Adrenal gland (tissue), 9 donors: ENCODE measurements at regions not wholly inside any gene's neighbourhood (a gene's known extent, or its start where the extent isn't known, plus 50 kb on each side); places are given as distances from the start of the nearest gene placed in this dataset.

ENCODE experiments used
- DNase-seq, 7 donors: peaks; one replicate each; pipeline ENCODE4 v3.0.0-alpha.2; 2019 to 2020
- H3K27ac ChIP-seq, 5 donors: fragments of 200-600 bp; sonication (generic) in 4 of 5; 1 replicate in 3 of 5; 2 replicates in 2 of 5; pipeline versions ENCODE4 v1.5.1 to v1.8.0; 2016 to 2020; ENCODE audit warnings: mild to moderate bottlenecking in 1 of 5
- H3K27me3 ChIP-seq: fragments of 200-600 bp; 2 replicates; pipeline ENCODE4 v1.8.0; 2021
- H3K36me3 ChIP-seq, 2 donors: fragments of 200-600 bp; replicated peaks in 1 of 2; 1 replicate in 1 of 2; 2 replicates in 1 of 2; pipeline versions ENCODE4 v1.5.1 to v1.8.0; 2018 to 2022
- H3K4me1 ChIP-seq, 2 donors: fragments of 200-600 bp; replicated peaks in 1 of 2; 1 replicate in 1 of 2; 2 replicates in 1 of 2; pipeline versions ENCODE4 v1.5.1 to v1.8.0; 2018 to 2021
- H3K4me3 ChIP-seq, 4 donors: fragments of 200-600 bp; sonication (generic) in 3 of 4; one replicate each; pipeline ENCODE4 v1.5.1; 2016 to 2018
- H3K9me3 ChIP-seq, 3 donors: fragments of 200-600 bp; sonication (generic) in 1 of 3; replicated peaks in 1 of 3; 1 replicate in 2 of 3; 2 replicates in 1 of 3; pipeline versions ENCODE4 v1.5.1 to v1.8.0; 2016 to 2021
- POLR2A ChIP-seq, 2 donors: fragments of 450-650 bp; IDR thresholded peaks; one replicate each; pipeline ENCODE4 v1.6.1; 2017; ENCODE audit warnings: antibody characterized with exemption in 2 of 2, mild to moderate bottlenecking in 2 of 2, moderate library complexity in 1 of 2
- WGBS, 4 donors: extraction: QIAGEN DNeasy Blood & Tissue Kit in 2 of 4; methylation state at CpG; one replicate each; pipeline versions ENCODE4 v1.1.5 to v1.1.7; 2013 to 2017; 5-methylcytosine and 5-hydroxymethylcytosine counted together
- intact Hi-C, 2 donors: fragments of 100-400 bp; cut with DNase I; formaldehyde crosslinking; loops; one replicate each; pipeline versions ENCODE4 v1.14.1 to v1.15.0; 2022 to 2023
- TF ChIP-seq, protein P1 (sequence below), 6 experiments: fragments of 450-650 bp in 4 of 6; fragments of 200-600 bp in 2 of 6; sonication (generic) in 1 of 6; IDR thresholded peaks; 1 replicate in 5 of 6; 2 replicates in 1 of 6; pipeline versions ENCODE4 v1.5.1 to v1.8.0; 2016 to 2021; ENCODE audit warnings: antibody characterized with exemption in 6 of 6, mild to moderate bottlenecking in 2 of 6, moderate library complexity in 1 of 6
- donor health status: healthy with polysubstance abuse.
- donor health status: Bipolar disorder and iron deficiency.
- donor health status: DM: yes; HTN: yes; CAD: no.
- donor health status: DM: no; HTN: no; CAD: no.
- donor health status: DM: no; HTN: no; CAD: no.

DNA sequence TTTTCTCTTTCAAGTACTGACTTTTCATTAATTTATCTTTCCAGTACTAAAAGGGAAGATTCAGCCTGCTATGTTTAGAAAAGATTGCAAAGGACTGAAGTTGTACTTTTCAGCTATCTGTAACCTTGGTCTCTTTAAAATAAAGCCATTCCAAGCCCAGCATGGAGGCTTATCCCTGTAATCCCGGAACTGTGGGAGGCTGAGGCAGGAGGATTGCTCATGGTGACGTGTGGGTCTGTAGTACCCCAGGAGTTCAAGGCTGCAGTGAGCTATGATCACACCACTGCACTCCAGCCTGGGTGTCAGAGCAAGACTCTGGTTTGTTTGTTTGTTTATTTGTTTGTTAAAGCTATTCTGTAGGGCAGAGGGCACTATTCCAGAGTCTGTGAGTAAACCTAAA, 50.6 kb upstream of the TMEM170B start:
- H3K27me3 ChIP-seq: no peaks in the 10 kb centered on the region
- no peaks in the 10 kb centered on the region for H3K9me3 ChIP-seq
- TF ChIP-seq, protein P1, sequence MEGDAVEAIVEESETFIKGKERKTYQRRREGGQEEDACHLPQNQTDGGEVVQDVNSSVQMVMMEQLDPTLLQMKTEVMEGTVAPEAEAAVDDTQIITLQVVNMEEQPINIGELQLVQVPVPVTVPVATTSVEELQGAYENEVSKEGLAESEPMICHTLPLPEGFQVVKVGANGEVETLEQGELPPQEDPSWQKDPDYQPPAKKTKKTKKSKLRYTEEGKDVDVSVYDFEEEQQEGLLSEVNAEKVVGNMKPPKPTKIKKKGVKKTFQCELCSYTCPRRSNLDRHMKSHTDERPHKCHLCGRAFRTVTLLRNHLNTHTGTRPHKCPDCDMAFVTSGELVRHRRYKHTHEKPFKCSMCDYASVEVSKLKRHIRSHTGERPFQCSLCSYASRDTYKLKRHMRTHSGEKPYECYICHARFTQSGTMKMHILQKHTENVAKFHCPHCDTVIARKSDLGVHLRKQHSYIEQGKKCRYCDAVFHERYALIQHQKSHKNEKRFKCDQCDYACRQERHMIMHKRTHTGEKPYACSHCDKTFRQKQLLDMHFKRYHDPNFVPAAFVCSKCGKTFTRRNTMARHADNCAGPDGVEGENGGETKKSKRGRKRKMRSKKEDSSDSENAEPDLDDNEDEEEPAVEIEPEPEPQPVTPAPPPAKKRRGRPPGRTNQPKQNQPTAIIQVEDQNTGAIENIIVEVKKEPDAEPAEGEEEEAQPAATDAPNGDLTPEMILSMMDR (IDR thresholded peaks at IDR 0.05): no peak
- TF ChIP-seq POLR2A (IDR thresholded peaks at IDR 0.05): no peak
- H3K4me3 ChIP-seq: no peak overlapping the region
- intact Hi-C loops: no loop called here
- H3K4me1 ChIP-seq: no peaks in the 10 kb centered on the region
- H3K27ac ChIP-seq: peak overlapping the region in 1 of 5 donors; percentile 50
- H3K36me3 ChIP-seq: no peaks in the 10 kb centered on the region
- WGBS, 4 donors: 42 to 64% (median 55%) methylated on average over 2 of the region's 2 CpGs
- DNase-seq: peak in 5 of 7 donors; percentile 35 to 53 (median 42)

GRCh38 chr6:11486486-11486885, 51.1 kb upstream of the TMEM170B start:
- Histone ChIP-seq H3K4me1 (no peaks in the 10 kb centered on the region), H3K9me3 (no peaks in the 10 kb centered on the region), H3K36me3 (no peaks in the 10 kb centered on the region), H3K27me3 (no peaks in the 10 kb centered on the region), H3K27ac (no peak overlapping the region), H3K4me3 (no peak overlapping the region)
- TF ChIP-seq POLR2A (IDR thresholded peaks at IDR 0.05): no peak
- TF ChIP-seq, protein P1 (IDR thresholded peaks at IDR 0.05): no peak
- intact Hi-C loops: no loop called here
- peak in 1 of 7 donors; percentile 5 for DNase-seq
- WGBS, 4 donors: 64 to 82% (median 77%) methylated on average over 7 of the region's 7 CpGs

DNA sequence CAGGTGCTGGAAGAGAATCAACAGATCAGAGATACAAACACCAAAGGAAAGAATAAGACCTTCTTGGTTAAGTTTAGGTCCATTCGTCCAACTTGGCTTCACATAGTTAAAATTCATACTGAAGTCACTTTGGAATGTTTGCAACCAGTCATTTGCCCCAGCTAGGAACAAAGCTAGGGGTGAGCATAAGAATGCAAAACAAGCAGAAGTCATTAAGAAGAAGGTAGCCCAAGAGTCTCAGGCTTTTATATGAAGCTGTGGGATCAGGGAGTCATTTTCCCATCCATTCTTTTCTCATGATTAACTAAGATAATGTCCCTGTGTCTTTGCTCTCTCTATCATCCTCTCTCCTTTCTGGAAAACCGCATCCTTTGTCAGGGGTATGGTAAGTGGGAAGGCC, 51.5 kb upstream of the TMEM170B start:
- intact Hi-C loops: no loop called here
- no peaks in the 10 kb centered on the region for H3K27me3 ChIP-seq
- H3K4me3 ChIP-seq: no peak overlapping the region
- TF ChIP-seq POLR2A (IDR thresholded peaks at IDR 0.05): no peak
- TF ChIP-seq, protein P1 (IDR thresholded peaks at IDR 0.05): no peak
- no peaks in the 10 kb centered on the region for H3K36me3 ChIP-seq
- DNase-seq: no peak
- H3K4me1 ChIP-seq: no peaks in the 10 kb centered on the region
- H3K27ac ChIP-seq: no peak overlapping the region
- 85 to 96% (median 91%) methylated on average over 2 of the region's 2 CpGs for WGBS, 4 donors
- H3K9me3 ChIP-seq: no peaks in the 10 kb centered on the region

GRCh38 chr6:11485271-11485670, 52.3 kb upstream of the TMEM170B start:
- no peak for DNase-seq
- TF ChIP-seq, protein P1 (IDR thresholded peaks at IDR 0.05): no peak
- intact Hi-C loops: no loop called here

More at GRCh38 chr6:11485271-11485670, 52.3 kb upstream of the TMEM170B start:
- no peaks in the 10 kb centered on the region for H3K4me1 ChIP-seq
- H3K4me3 ChIP-seq: no peak overlapping the region
- H3K27ac ChIP-seq: no peak overlapping the region
- H3K9me3 ChIP-seq: no peaks in the 10 kb centered on the region
- no peaks in the 10 kb centered on the region for H3K27me3 ChIP-seq
- WGBS, 4 donors: 65 to 79% (median 74%) methylated on average over 4 of the region's 4 CpGs
- no peaks in the 10 kb centered on the region for H3K36me3 ChIP-seq
